CD4-positive, CD25-positive, alpha-beta regulatory T cell (primary cell): ENCODE measurements at regions not wholly inside any gene's neighbourhood (a gene's known extent, or its start where the extent isn't known, plus 50 kb on each side); places are given as distances from the start of the nearest gene placed in this dataset.

ENCODE experiments used
- ATAC-seq, 2 donors: fragments of 150-1000 bp; cut with Tn5 transposase; one replicate each; pipeline ENCODE4 v1.10.0; 2021; ENCODE audit warnings: low read depth in 2 of 2, moderate number of reproducible peaks in 2 of 2, moderate library complexity in 1 of 2
- DNase-seq, 3 donors: peaks; one replicate each; pipeline versions ENCODE4 v3.0.0 to v3.0.0-alpha.2; 2012 to 2022; ENCODE audit warnings: mixed read lengths in 1 of 3
- H3K27ac ChIP-seq: one replicate; pipeline ENCODE4 v1.7.0; 2013; ENCODE audit warnings: mild to moderate bottlenecking, low read length; ENCODE audit not compliant: insufficient read depth, poor library complexity, severe bottlenecking
- H3K27me3 ChIP-seq: one replicate; pipeline ENCODE4 v1.7.0; 2013; ENCODE audit warnings: low read length; ENCODE audit not compliant: control insufficient read depth, insufficient read depth
- H3K36me3 ChIP-seq: one replicate; pipeline ENCODE4 v1.7.0; 2013; ENCODE audit warnings: mild to moderate bottlenecking, low read length, moderate library complexity; ENCODE audit not compliant: control insufficient read depth, insufficient read depth
- H3K4me1 ChIP-seq: 2 replicates; pipeline ENCODE4 v1.7.0; 2013; ENCODE audit warnings: mild to moderate bottlenecking, low read length; ENCODE audit not compliant: insufficient read depth, control insufficient read depth, poor library complexity, severe bottlenecking
- H3K4me3 ChIP-seq: one replicate; pipeline ENCODE4 v1.7.0; 2013; ENCODE audit warnings: low read depth, mild to moderate bottlenecking, low read length, moderate library complexity
- H3K9me3 ChIP-seq, 2 experiments: 1 replicate in 1 of 2; 2 replicates in 1 of 2; pipeline ENCODE4 v1.7.0; 2013; ENCODE audit warnings: low read length in 2 of 2, mild to moderate bottlenecking in 1 of 2, moderate library complexity in 1 of 2; ENCODE audit not compliant: control insufficient read depth in 2 of 2
- H3K27ac Mint-ChIP-seq, 3 donors: one replicate each; pipeline ENCODE4 v1.8.0; 2020 to 2022; ENCODE audit warnings: mild to moderate bottlenecking in 3 of 3, mixed read lengths in 3 of 3, moderate library complexity in 2 of 3
- H3K27me3 Mint-ChIP-seq: one replicate; pipeline ENCODE4 v1.8.0; 2022; ENCODE audit warnings: mild to moderate bottlenecking, mixed read lengths
- H3K36me3 Mint-ChIP-seq: one replicate; pipeline ENCODE4 v1.8.0; 2020; ENCODE audit warnings: mixed read lengths
- H3K4me1 Mint-ChIP-seq, 4 donors: one replicate each; pipeline ENCODE4 v1.8.0; 2020 to 2022; ENCODE audit warnings: mixed read lengths in 4 of 4, mild to moderate bottlenecking in 1 of 4
- H3K4me3 Mint-ChIP-seq, 4 donors: one replicate each; pipeline ENCODE4 v1.8.0; 2020 to 2022; ENCODE audit warnings: mild to moderate bottlenecking in 4 of 4, mixed read lengths in 4 of 4, moderate library complexity in 3 of 4
- H3K9me3 Mint-ChIP-seq, 7 donors: one replicate each; pipeline ENCODE4 v1.8.0; 2020 to 2022; ENCODE audit warnings: mixed read lengths in 7 of 7, mild to moderate bottlenecking in 3 of 7, moderate library complexity in 2 of 7

DNA sequence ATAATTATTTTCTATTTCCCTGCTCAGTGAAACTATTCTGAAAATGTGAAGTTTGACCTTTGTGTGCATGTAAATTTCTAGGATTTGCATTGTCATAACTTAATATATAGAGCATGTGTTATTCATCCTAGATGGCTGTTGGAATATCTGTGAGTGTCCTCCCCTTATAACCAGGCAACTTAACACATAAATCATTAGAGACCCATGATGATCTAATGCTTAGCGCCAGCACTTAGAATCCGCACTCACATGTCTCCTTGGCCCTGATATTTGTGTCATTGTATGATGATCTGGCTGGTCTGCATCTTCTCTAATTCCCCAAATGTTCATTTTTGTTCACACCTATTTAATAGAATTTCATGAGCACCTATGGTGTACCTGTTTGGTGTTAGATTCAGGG is 1354.5 kb downstream of the XPNPEP1 start:
- no peaks in the 10 kb centered on the region for H3K27me3 ChIP-seq
- Mint-ChIP-seq H3K4me3 (no peak overlapping the region), H3K27me3 (no peaks in the 10 kb centered on the region), H3K27ac (no peak overlapping the region), H3K9me3 (peaks cover 0 to 11% (median 3%) of the 10 kb centered on the region in 7 donors), H3K4me1 (no peaks in the 10 kb centered on the region), H3K36me3 (no peaks in the 10 kb centered on the region)
- H3K27ac ChIP-seq = no peak overlapping the region
- H3K4me3 ChIP-seq = no peak overlapping the region
- DNase-seq (no peak), ATAC-seq (no peak)
- no peaks in the 10 kb centered on the region for H3K4me1 ChIP-seq
- no peaks in the 10 kb centered on the region for H3K9me3 ChIP-seq
- H3K36me3 ChIP-seq = no peaks in the 10 kb centered on the region

DNA sequence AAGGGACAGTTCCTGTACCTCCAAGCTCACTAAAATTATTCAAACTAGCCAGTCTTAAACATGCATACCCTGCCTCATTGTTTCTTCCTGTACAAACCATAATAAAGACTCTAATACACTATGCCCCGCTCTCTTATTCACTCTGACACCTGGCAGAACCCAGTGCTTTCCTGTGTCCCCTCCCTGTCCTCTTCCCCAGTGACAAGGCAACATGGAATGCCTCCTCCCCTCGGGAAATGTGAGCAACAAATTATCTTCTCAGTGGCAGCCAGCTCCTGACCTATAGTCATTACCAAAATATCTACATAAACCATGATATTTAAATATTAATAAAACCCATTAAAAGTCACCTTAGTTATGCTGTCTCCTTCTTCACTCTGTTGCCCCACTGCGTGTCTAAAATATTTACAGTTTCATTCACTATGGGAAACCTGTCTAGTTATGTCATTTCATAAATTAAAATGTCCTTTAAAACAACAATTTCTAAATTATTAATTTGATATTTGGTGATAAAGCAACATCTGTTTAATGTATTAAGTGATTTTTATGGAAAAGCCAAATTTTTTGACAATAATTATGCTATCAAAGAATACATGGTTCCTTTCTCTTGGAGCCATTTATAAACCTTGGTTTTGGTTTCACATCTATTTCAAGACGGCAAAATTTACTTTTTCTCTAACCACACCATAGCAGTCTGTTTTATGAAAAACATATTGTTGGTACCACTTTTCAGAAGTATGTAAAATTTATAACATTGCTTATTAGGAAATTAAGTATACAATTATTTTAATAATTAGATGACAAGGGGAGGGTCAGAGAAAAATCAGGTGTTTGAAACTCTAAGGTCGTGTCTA is 1355.2 kb downstream of the XPNPEP1 start:
- Histone ChIP-seq H3K4me1 (no peaks in the 10 kb centered on the region), H3K9me3 (no peaks in the 10 kb centered on the region), H3K27ac (no peak overlapping the region), H3K27me3 (no peaks in the 10 kb centered on the region), H3K4me3 (no peak overlapping the region), H3K36me3 (no peaks in the 10 kb centered on the region)
- Mint-ChIP-seq H3K4me3 (no peak overlapping the region), H3K27ac (no peak overlapping the region), H3K27me3 (no peaks in the 10 kb centered on the region), H3K9me3 (peaks cover 0 to 11% (median 3%) of the 10 kb centered on the region in 7 donors), H3K36me3 (no peaks in the 10 kb centered on the region), H3K4me1 (no peaks in the 10 kb centered on the region)
- ATAC-seq (no peak), DNase-seq (no peak)

DNA sequence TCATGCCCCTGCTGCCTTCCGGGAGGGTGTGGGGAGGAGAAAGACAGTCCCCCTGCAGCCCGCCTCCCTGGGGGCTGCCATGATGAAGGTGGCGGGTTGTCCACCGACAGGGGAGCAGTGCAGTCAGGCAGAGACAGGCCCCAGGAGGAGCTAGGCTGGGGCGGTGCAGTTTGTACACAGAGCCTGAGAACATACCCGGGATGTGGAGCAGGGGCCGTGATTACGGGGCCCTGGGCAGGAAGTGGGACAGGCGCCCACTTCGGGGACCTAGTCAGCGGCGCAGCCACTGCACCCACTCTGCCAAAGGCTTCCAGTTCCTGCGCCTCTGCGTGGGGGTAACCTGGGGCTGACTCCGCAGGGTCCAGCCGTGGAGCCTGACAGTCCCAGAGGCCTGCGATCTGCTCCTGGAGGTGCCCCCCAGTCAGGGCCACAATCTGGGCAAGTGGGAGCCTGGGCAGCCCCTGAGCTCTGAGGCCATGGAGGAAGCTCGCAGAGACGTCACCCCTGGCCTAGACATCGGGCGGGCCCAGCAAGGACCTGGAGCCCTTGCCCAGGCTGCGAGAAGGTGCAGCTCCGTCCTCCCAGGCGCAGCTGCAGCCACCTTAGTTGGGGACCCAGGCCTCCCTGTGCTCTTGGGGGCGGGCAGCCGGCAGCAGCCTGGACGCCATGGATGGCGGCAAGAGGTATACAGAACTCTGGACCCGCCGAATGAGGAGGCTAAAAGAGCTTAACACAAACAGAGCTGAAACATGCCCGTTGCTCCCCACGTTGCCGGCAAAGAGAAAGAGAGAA is 1356.8 kb downstream of the XPNPEP1 start:
- ATAC-seq (no peak), DNase-seq (no peak)
- H3K4me3 Mint-ChIP-seq = no peak overlapping the region
- H3K27ac ChIP-seq = no peak overlapping the region
- H3K27me3 ChIP-seq = no peaks in the 10 kb centered on the region
- H3K4me3 ChIP-seq = no peak overlapping the region
- H3K4me1 Mint-ChIP-seq = no peaks in the 10 kb centered on the region
- no peaks in the 10 kb centered on the region for H3K36me3 Mint-ChIP-seq
- no peak overlapping the region for H3K27ac Mint-ChIP-seq
- no peaks in the 10 kb centered on the region for H3K27me3 Mint-ChIP-seq
- no peaks in the 10 kb centered on the region for H3K4me1 ChIP-seq
- peaks cover 0 to 11% (median 3%) of the 10 kb centered on the region in 7 donors for H3K9me3 Mint-ChIP-seq
- H3K36me3 ChIP-seq = no peaks in the 10 kb centered on the region
- no peaks in the 10 kb centered on the region for H3K9me3 ChIP-seq

DNA sequence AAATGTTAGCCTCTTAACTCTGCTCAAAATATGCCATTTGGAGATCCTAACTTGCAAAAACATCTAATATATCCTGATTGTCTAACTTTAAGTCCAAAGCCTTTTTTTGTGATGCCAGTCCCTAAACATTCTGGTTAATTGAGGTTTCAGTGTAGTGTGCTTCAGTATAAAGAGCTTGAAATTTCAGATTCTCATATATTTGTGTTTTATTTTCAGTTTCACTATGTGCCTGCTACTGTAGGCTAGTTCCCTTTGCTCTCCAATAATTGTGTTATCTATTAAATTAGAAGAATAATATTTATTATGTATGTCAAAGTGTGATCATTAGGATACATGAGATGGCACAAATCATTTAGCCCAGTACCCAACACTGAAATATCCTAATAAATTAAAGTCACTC is 1361.2 kb downstream of the XPNPEP1 start:
- Histone ChIP-seq H3K4me3 (no peak overlapping the region), H3K27ac (no peak overlapping the region), H3K36me3 (no peaks in the 10 kb centered on the region), H3K27me3 (no peaks in the 10 kb centered on the region), H3K9me3 (no peaks in the 10 kb centered on the region), H3K4me1 (no peaks in the 10 kb centered on the region)
- Mint-ChIP-seq H3K27me3 (no peaks in the 10 kb centered on the region), H3K4me1 (no peaks in the 10 kb centered on the region), H3K36me3 (no peaks in the 10 kb centered on the region), H3K27ac (no peak overlapping the region), H3K4me3 (no peak overlapping the region), H3K9me3 (peaks cover 0 to 5% (median 1%) of the 10 kb centered on the region in 7 donors)
- no peak for ATAC-seq
- no peak for DNase-seq

DNA sequence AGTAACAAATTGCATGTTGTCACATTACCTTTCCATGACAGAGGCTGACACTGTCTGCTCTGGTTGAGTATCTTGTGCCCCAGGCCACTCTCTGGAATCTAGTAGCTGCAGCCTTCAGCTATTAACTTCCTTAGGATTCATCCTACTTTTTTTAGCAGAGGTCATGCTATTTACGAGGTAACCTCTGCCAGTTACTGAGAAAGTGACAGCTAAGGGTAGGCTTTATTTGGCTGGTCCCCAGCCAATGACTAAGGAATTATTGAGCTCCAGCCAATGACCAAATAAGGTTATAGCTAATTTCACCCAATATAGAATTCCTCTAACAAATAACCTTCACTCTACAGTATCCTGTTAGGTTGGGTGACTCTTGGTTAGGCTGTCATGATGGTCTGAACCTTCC is 1361.7 kb downstream of the XPNPEP1 start:
- no peaks in the 10 kb centered on the region for H3K9me3 ChIP-seq
- Mint-ChIP-seq H3K27me3 (no peaks in the 10 kb centered on the region), H3K36me3 (no peaks in the 10 kb centered on the region), H3K27ac (no peak overlapping the region), H3K9me3 (peaks cover 0 to 5% (median 1%) of the 10 kb centered on the region in 7 donors), H3K4me1 (no peaks in the 10 kb centered on the region), H3K4me3 (no peak overlapping the region)
- H3K27ac ChIP-seq = no peak overlapping the region
- ATAC-seq (no peak), DNase-seq (no peak)
- no peaks in the 10 kb centered on the region for H3K36me3 ChIP-seq
- no peaks in the 10 kb centered on the region for H3K4me1 ChIP-seq
- H3K27me3 ChIP-seq = no peaks in the 10 kb centered on the region
- H3K4me3 ChIP-seq = no peak overlapping the region

DNA sequence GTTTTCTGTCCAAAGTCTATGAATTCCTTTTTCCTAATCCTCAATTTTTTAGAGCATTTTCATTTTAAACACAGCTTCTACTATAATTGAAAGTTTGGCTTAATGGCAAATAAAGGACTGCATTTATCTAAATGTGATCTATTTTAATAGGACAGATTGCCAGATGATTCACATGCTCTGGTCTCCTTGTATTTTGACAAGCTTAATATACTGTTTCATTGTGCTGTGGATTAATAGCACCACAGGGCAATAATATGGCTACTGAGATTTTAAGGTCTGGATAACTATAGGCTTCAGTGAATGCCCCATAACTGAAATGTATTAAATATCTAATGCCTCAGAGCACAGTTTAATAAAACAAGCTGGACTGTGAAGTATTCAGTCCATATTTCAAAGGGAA is 1362.8 kb downstream of the XPNPEP1 start:
- no peaks in the 10 kb centered on the region for H3K27me3 Mint-ChIP-seq
- Histone ChIP-seq H3K27me3 (no peaks in the 10 kb centered on the region), H3K27ac (no peak overlapping the region), H3K9me3 (no peaks in the 10 kb centered on the region), H3K4me3 (no peak overlapping the region), H3K36me3 (no peaks in the 10 kb centered on the region), H3K4me1 (no peaks in the 10 kb centered on the region)
- peaks cover 0 to 5% (median 1%) of the 10 kb centered on the region in 7 donors for H3K9me3 Mint-ChIP-seq
- ATAC-seq (no peak), DNase-seq (no peak)
- no peaks in the 10 kb centered on the region for H3K4me1 Mint-ChIP-seq
- H3K27ac Mint-ChIP-seq = no peak overlapping the region
- no peak overlapping the region for H3K4me3 Mint-ChIP-seq
- H3K36me3 Mint-ChIP-seq = no peaks in the 10 kb centered on the region

DNA sequence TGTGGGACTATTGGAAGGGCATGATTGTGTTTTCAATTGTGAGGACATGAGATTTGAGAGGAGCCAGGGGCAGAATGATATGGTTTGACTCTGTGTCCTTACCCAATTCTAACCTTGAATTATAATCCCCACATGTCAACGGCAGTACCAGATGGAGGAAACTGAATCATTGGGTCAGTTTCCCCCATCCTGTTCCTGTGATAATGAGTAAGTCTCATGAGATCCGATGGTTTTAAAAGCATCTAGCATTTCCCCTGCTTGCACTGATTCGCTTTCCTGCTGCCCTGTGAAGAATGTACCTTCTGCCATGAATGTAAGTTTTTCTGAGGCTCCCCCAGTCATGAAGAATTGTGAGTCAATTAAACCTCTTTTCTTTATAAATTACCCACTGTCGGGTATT is 1367.1 kb downstream of the XPNPEP1 start:
- H3K36me3 Mint-ChIP-seq = no peaks in the 10 kb centered on the region
- peaks cover 0 to 9% (median 3%) of the 10 kb centered on the region in 7 donors for H3K9me3 Mint-ChIP-seq
- no peaks in the 10 kb centered on the region for H3K36me3 ChIP-seq
- DNase-seq = no peak
- H3K4me3 Mint-ChIP-seq = no peak overlapping the region
- H3K27me3 Mint-ChIP-seq = no peaks in the 10 kb centered on the region
- peaks cover 0 to 5% of the 10 kb centered on the region in 2 experiments for H3K9me3 ChIP-seq
- no peaks in the 10 kb centered on the region for H3K4me1 Mint-ChIP-seq
- no peak overlapping the region for H3K4me3 ChIP-seq
- H3K27me3 ChIP-seq = no peaks in the 10 kb centered on the region
- no peak overlapping the region for H3K27ac ChIP-seq
- no peaks in the 10 kb centered on the region for H3K4me1 ChIP-seq
- no peak for ATAC-seq
- H3K27ac Mint-ChIP-seq = no peak overlapping the region
